ENCODE measurements at regions not wholly inside any gene's neighbourhood (a gene's known extent, or its start where the extent isn't known, plus 50 kb on each side); places are given as distances from the start of the nearest gene placed in this dataset.

GRCh38 chr3:139285691-139286090 lies 58.1 kb upstream of the MRPS22 start:
- Histone ChIP-seq H3K4me3 (no peak overlapping the region), H3K36me3 (no peaks in the 10 kb centered on the region), H3K27ac (no peak overlapping the region), H3K27me3 (replicated peaks; ENCODE audit: insufficient read depth) (no peaks in the 10 kb centered on the region), H3K9me3 (no peaks in the 10 kb centered on the region), H3K4me1 (ENCODE audit: control insufficient read depth in 1 of 2, low read depth in 2 of 2) (no peaks in the 10 kb centered on the region)
- no peak for DNase-seq (ENCODE audit: low spot score)
- no peak for TF ChIP-seq CTCF (IDR thresholded peaks at IDR 0.05)
- ATAC-seq (ENCODE audit: insufficient number of reproducible peaks, low FRiP score, low read depth): no peak

- ATAC-seq (ENCODE audit: insufficient number of reproducible peaks, low FRiP score, low read depth) (no peak), DNase-seq (ENCODE audit: low spot score) (no peak)
- Histone ChIP-seq H3K4me1 (ENCODE audit: control insufficient read depth in 1 of 2, low read depth in 2 of 2) (no peaks in the 10 kb centered on the region), H3K4me3 (no peak overlapping the region), H3K9me3 (no peaks in the 10 kb centered on the region), H3K27me3 (replicated peaks; ENCODE audit: insufficient read depth) (no peaks in the 10 kb centered on the region), H3K27ac (no peak overlapping the region), H3K36me3 (no peaks in the 10 kb centered on the region)
- TF ChIP-seq CTCF (IDR thresholded peaks at IDR 0.05): no peak
Measured at GRCh38 chr3:139286241-139286640, 57.6 kb upstream of the MRPS22 start.

GRCh38 chr3:139286825-139287224 lies 57.0 kb upstream of the MRPS22 start:
- no peak overlapping the region for H3K4me3 ChIP-seq
- no peak for DNase-seq (ENCODE audit: low spot score)
- H3K36me3 ChIP-seq: no peaks in the 10 kb centered on the region
- no peak for TF ChIP-seq CTCF (IDR thresholded peaks at IDR 0.05)
- no peak overlapping the region for H3K27ac ChIP-seq
- H3K27me3 ChIP-seq (replicated peaks; ENCODE audit: insufficient read depth): no peaks in the 10 kb centered on the region
- H3K9me3 ChIP-seq: no peaks in the 10 kb centered on the region
- no peak for ATAC-seq (ENCODE audit: insufficient number of reproducible peaks, low FRiP score, low read depth)
- no peaks in the 10 kb centered on the region for H3K4me1 ChIP-seq (ENCODE audit: control insufficient read depth in 1 of 2, low read depth in 2 of 2)

- Histone ChIP-seq H3K9me3 (no peaks in the 10 kb centered on the region), H3K27ac (no peak overlapping the region), H3K27me3 (replicated peaks; ENCODE audit: insufficient read depth) (no peaks in the 10 kb centered on the region), H3K4me3 (no peak overlapping the region), H3K36me3 (no peaks in the 10 kb centered on the region), H3K4me1 (ENCODE audit: control insufficient read depth in 1 of 2, low read depth in 2 of 2) (no peaks in the 10 kb centered on the region)
- no peak for DNase-seq (ENCODE audit: low spot score)
- no peak for TF ChIP-seq CTCF (IDR thresholded peaks at IDR 0.05)
- no peak for ATAC-seq (ENCODE audit: insufficient number of reproducible peaks, low FRiP score, low read depth)
Measured at GRCh38 chr3:139287557-139287956, 56.3 kb upstream of the MRPS22 start.

- Histone ChIP-seq H3K27me3 (replicated peaks; ENCODE audit: insufficient read depth) (no peaks in the 10 kb centered on the region), H3K36me3 (no peaks in the 10 kb centered on the region), H3K4me1 (ENCODE audit: control insufficient read depth in 1 of 2, low read depth in 2 of 2) (no peaks in the 10 kb centered on the region), H3K9me3 (no peaks in the 10 kb centered on the region), H3K4me3 (no peak overlapping the region), H3K27ac (no peak overlapping the region)
- ATAC-seq (ENCODE audit: insufficient number of reproducible peaks, low FRiP score, low read depth) (no peak), DNase-seq (ENCODE audit: low spot score) (no peak)
- TF ChIP-seq CTCF (IDR thresholded peaks at IDR 0.05): no peak
Measured at GRCh38 chr3:139288266-139288821, 55.5 kb upstream of the MRPS22 start.
